ENCODE measurements at regions not wholly inside any gene's neighbourhood (a gene's known extent, or its start where the extent isn't known, plus 50 kb on each side); places are given as distances from the start of the nearest gene placed in this dataset.
"Not testable (repeated sequence)": the region's sequence is repeated elsewhere in the genome, so short reads cannot be mapped to it uniquely, and the experiment has no call there.

- Histone ChIP-seq H3K36me3 (no peaks in the 10 kb centered on the region), H3K4me1 (ENCODE audit: control insufficient read depth in 1 of 2, low read depth in 2 of 2) (peaks cover 0 to 9% of the 10 kb centered on the region in 2 donors), H3K27me3 (replicated peaks; ENCODE audit: insufficient read depth) (no peaks in the 10 kb centered on the region), H3K27ac (no peak overlapping the region), H3K9me3 (no peaks in the 10 kb centered on the region), H3K4me3 (no peak overlapping the region)
- DNase-seq (ENCODE audit: low spot score), result no peak
- TF ChIP-seq CTCF (IDR thresholded peaks at IDR 0.05), result no peak
- ATAC-seq (ENCODE audit: insufficient number of reproducible peaks, low FRiP score, low read depth), result no peak
Observed at GRCh38 chr1:169046671-169047070, 59.8 kb upstream of the ATP1B1 start.

- H3K27ac ChIP-seq, result no peak overlapping the region
- H3K36me3 ChIP-seq, result no peaks in the 10 kb centered on the region
- no peak overlapping the region for H3K4me3 ChIP-seq
Observed at GRCh38 chr1:169047074-169047473, 59.4 kb upstream of the ATP1B1 start.

GRCh38 chr1:169048043-169048442 is 58.4 kb upstream of the ATP1B1 start:
- DNase-seq (ENCODE audit: low spot score), result no peak
- ATAC-seq (ENCODE audit: insufficient number of reproducible peaks, low FRiP score, low read depth), result no peak
- H3K27ac ChIP-seq, result no peak overlapping the region
- no peak for TF ChIP-seq CTCF (IDR thresholded peaks at IDR 0.05)
- H3K4me3 ChIP-seq, result no peak overlapping the region
- H3K36me3 ChIP-seq, result no peaks in the 10 kb centered on the region
- H3K27me3 ChIP-seq (replicated peaks; ENCODE audit: insufficient read depth), result no peaks in the 10 kb centered on the region
- no peaks in the 10 kb centered on the region for H3K4me1 ChIP-seq (ENCODE audit: control insufficient read depth in 1 of 2, low read depth in 2 of 2)
- H3K9me3 ChIP-seq, result no peaks in the 10 kb centered on the region

More at GRCh38 chr1:169047074-169047473, 59.4 kb upstream of the ATP1B1 start:
- ATAC-seq (ENCODE audit: insufficient number of reproducible peaks, low FRiP score, low read depth) (no peak), DNase-seq (ENCODE audit: low spot score) (no peak)
- Histone ChIP-seq H3K27me3 (replicated peaks; ENCODE audit: insufficient read depth) (no peaks in the 10 kb centered on the region), H3K9me3 (no peaks in the 10 kb centered on the region), H3K4me1 (ENCODE audit: control insufficient read depth in 1 of 2, low read depth in 2 of 2) (peaks cover 0 to 7% of the 10 kb centered on the region in 2 donors)
- TF ChIP-seq CTCF (IDR thresholded peaks at IDR 0.05), result no peak

GRCh38 chr1:169049258-169049938 is 57.1 kb upstream of the ATP1B1 start:
- Histone ChIP-seq H3K4me1 (ENCODE audit: control insufficient read depth in 1 of 2, low read depth in 2 of 2) (no peaks in the 10 kb centered on the region), H3K27ac (no peak overlapping the region), H3K9me3 (no peaks in the 10 kb centered on the region), H3K27me3 (replicated peaks; ENCODE audit: insufficient read depth) (no peaks in the 10 kb centered on the region), H3K4me3 (no peak overlapping the region), H3K36me3 (no peaks in the 10 kb centered on the region)
- no peak for TF ChIP-seq CTCF (IDR thresholded peaks at IDR 0.05)
- DNase-seq (ENCODE audit: low spot score), result no peak
- no peak for ATAC-seq (ENCODE audit: insufficient number of reproducible peaks, low FRiP score, low read depth)

GRCh38 chr1:169051171-169051570 is 55.3 kb upstream of the ATP1B1 start:
- no peaks in the 10 kb centered on the region for H3K4me1 ChIP-seq (ENCODE audit: control insufficient read depth in 1 of 2, low read depth in 2 of 2)
- no peak for ATAC-seq (ENCODE audit: insufficient number of reproducible peaks, low FRiP score, low read depth)
- no peak for TF ChIP-seq CTCF (IDR thresholded peaks at IDR 0.05)
- H3K36me3 ChIP-seq, result no peaks in the 10 kb centered on the region
- no peak overlapping the region for H3K4me3 ChIP-seq
- no peaks in the 10 kb centered on the region for H3K27me3 ChIP-seq (replicated peaks; ENCODE audit: insufficient read depth)
- H3K9me3 ChIP-seq, result no peaks in the 10 kb centered on the region
- H3K27ac ChIP-seq, result no peak overlapping the region
- no peak for DNase-seq (ENCODE audit: low spot score)

- not testable (repeated sequence) for H3K27me3 ChIP-seq (replicated peaks; ENCODE audit: insufficient read depth); H3K4me1 ChIP-seq (ENCODE audit: control insufficient read depth in 1 of 2, low read depth in 2 of 2); H3K4me3 ChIP-seq; H3K36me3 ChIP-seq; H3K27ac ChIP-seq; ATAC-seq (ENCODE audit: insufficient number of reproducible peaks, low FRiP score, low read depth); DNase-seq (ENCODE audit: low spot score); H3K9me3 ChIP-seq
Observed at GRCh38 chr1:169052171-169052570, 54.3 kb upstream of the ATP1B1 start.

Measured in thoracic aorta (tissue), 2 donors.